Transverse colon (tissue), 4 donors: ENCODE measurements at regions not wholly inside any gene's neighbourhood (a gene's known extent, or its start where the extent isn't known, plus 50 kb on each side); places are given as distances from the start of the nearest gene placed in this dataset.
"Not testable (repeated sequence)": the region's sequence is repeated elsewhere in the genome, so short reads cannot be mapped to it uniquely, and the experiment has no call there.

Experiments
- POLR2A ChIP-seq: fragments of 450-650 bp; IDR thresholded peaks from one replicate; pipeline ENCODE4 v1.6.1; 2016; ENCODE audit warnings: antibody characterized with exemption, mild to moderate bottlenecking, moderate library complexity
- POLR2AphosphoS5 ChIP-seq, 3 donors: sonication (generic); formaldehyde crosslinking; IDR thresholded peaks; one replicate each; pipeline ENCODE4 v1.6.1; 2016; ENCODE audit warnings: antibody characterized with exemption in 3 of 3
- TF ChIP-seq, protein P1 (sequence below), 5 experiments: fragments of 200-600 bp in 3 of 5; fragments of 450-650 bp in 2 of 5; sonication (generic) in 3 of 5; IDR thresholded peaks; 1 replicate in 2 of 5; 2 replicates in 3 of 5; pipeline ENCODE4 v1.5.1; 2016 to 2017; ENCODE audit warnings: antibody characterized with exemption in 5 of 5, inconsistent platforms in 3 of 5, mild to moderate bottlenecking in 2 of 5, moderate library complexity in 1 of 5

DNA sequence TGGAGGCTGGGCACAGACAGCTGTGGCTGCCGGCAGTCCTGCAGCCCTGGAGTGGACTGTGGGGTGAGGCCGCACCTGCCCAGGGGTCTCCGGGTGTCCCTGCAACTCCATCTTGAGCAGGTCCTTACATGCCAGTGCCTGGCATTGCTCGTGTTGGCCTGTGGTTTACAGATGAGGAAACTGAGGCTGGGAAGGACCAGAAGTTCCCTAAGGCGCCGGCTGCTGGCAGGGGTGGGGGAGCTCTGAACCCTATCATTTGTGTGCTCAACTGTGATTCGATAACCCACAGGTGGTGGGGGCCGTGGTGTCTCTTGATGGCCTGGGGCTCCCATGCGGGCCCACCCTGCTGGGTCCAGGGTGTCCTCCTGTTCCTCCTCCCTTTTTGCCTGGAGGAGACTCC, 181.1 kb upstream of the ZNF469 start:
- TF ChIP-seq POLR2A; POLR2AphosphoS5 (IDR thresholded peaks at IDR 0.05): not testable (repeated sequence)
- TF ChIP-seq, protein P1, sequence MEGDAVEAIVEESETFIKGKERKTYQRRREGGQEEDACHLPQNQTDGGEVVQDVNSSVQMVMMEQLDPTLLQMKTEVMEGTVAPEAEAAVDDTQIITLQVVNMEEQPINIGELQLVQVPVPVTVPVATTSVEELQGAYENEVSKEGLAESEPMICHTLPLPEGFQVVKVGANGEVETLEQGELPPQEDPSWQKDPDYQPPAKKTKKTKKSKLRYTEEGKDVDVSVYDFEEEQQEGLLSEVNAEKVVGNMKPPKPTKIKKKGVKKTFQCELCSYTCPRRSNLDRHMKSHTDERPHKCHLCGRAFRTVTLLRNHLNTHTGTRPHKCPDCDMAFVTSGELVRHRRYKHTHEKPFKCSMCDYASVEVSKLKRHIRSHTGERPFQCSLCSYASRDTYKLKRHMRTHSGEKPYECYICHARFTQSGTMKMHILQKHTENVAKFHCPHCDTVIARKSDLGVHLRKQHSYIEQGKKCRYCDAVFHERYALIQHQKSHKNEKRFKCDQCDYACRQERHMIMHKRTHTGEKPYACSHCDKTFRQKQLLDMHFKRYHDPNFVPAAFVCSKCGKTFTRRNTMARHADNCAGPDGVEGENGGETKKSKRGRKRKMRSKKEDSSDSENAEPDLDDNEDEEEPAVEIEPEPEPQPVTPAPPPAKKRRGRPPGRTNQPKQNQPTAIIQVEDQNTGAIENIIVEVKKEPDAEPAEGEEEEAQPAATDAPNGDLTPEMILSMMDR (IDR thresholded peaks at IDR 0.05), result not testable (repeated sequence)
